Colon (tissue), 2 donors: ENCODE measurements at regions not wholly inside any gene's neighbourhood (a gene's known extent, or its start where the extent isn't known, plus 50 kb on each side); places are given as distances from the start of the nearest gene placed in this dataset.

Experiments used
- FAIRE-seq: peaks from 2 replicates; lab custom pipeline; 2012; peaks lifted over from hg19 to GRCh38; lab: Jason Lieb, UNC
- donor health status: control.
- donor health status: control.

DNA sequence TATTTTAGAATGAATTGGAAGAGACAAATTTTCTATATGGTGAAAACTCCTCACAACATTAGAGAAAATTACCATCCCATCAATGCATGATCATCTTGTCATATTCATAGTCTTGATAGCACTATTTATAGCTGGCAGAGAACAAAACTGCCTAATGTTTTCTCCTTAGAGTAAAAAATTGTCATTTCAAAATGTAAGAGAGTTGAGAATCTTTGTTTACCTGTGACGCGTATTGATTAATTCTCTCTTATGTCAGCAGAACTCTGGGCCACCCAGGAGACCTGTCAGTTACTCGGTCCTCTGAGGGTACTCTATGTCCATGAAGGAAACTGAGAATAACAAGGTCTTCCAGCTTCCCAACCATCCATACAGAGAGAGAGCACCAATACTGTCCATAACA, 381.4 kb upstream of the ZP4 start:
- no peak for FAIRE-seq

DNA sequence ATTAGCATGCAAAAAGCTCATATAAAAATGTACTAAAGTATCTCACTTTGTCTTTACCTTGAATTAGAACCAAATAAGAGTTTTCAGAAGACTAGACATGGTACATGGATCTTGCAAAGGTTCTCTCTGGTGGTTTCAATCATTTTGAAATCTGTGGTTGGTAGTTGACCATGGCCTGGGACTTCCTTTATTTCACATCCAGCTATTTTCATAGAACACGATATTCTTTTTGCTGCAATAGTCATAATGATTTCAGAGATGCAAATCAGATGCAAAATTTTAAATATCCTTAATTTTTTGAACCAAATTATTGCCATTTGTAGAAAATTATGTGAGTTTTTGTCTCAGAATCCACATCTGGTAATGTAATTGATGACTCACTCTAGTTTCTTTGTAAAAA, 375.1 kb upstream of the ZP4 start:
- no peak for FAIRE-seq

DNA sequence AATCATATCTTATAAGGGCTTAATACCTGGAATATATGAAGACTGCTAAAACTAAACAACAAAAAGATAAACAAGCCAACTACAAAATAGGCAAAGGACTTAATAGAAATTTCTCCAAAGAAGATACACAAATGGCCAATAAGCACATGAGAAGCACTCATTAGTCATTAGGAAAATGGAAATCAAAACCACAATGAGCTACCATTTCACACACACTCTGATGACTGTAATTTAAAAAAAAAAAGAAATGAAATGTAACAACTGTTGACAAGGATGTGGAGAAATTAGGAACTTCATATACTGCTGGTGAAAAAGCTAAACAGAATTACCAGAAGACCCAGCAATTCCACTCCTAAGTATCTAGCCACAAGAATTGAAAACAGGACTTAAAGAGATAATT, 374.2 kb upstream of the ZP4 start:
- no peak for FAIRE-seq

DNA sequence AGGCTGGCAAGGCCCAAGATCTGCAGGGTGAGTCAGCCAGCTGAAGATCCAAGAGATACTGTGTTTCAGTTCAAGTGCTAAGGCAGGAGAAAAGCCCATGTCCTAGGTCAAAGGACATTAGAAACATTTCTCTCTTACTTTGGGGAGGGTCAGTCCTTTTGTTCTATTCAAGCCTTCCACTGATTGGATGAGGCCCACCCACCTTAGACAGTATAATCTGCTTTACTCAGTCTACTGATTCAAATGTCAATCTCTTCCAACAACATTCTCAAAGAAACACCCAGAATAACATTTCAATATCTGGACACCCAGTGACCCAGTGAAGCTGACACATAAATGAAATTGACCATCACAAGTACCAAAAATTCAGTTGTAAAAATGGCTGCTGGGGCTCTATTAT, 367.8 kb upstream of the ZP4 start:
- FAIRE-seq: no peak

DNA sequence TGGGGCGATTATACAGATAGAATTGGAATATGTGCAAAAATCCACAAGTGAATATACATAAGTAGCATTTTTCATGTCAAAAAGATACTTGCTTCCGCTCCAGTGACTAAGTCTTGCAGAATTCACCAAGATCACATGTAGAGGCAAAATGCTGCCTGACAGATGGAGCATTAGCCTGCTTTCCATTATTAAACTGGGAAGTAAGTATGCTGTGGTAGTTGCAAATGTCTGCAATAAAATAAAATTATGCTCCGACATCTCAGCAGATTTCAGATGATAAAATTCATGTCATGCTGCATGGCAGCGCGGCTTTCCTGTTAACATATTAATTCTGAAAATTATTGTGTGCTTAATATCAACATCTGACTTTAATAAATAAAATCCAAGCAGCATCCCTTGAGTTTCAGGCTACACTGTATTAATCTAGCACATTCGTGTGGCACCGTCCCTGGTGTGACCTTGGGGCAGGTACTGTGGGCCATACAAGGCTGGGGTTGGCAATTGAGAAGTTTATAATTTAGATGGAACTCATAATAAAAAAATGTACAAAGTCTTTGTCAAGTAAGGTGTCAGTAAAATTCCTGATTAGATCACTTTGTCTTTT, 366.4 kb upstream of the ZP4 start:
- no peak for FAIRE-seq

DNA sequence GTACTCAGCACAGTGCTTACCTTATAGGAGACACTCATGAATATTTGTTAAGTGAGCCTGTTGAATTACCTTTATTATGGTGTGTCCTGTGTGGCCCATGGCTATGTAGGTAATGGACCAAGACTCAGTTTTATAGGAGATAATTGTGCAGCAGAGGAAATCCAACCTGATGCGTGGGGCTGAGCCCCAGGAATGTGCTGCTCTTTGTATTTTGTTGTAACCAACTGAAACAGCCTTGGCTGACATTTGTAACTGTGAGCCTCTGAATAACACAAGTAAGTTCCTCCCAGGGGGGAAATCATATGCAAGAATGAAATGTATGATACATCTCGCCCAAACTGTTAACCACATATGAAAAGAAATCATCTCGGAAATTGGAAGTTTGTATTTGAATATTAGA, 364.2 kb upstream of the ZP4 start:
- FAIRE-seq: no peak

DNA sequence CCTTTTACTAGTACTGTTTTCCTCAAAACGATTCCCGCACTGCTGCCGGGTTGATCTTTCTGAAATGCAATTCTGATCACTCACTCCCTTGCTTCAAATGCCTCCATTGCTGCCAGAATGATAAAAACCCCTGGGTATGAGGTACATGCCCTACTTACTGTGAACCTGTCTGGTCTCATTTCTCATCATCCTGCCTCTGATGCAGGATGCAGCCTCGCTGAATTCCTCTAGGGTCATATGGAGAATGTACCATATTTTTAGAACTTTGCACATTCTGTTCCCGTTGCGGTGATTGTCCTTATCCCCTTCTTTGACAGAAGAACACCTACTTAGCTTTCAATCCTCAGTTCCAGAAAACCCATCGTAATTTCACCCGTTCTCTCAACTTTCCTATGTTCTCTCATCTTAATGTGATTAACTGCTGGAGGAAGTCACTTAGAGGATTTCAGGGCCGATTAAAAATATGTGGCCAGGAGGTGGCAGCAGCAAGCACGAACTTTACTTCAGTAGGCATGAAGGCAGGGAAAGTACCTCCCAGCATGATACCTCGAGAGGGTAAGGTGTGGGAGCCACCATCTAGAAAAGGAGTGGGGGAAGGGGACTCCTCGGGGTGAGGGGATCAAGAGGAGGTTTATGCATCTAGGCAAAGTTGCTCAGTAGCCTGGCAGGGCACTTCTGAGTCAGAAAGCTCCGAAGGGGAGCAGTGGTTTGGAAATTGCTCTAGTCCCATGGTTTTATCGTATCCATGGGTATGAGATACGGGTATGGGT, 361.5 kb upstream of the ZP4 start:
- no peak for FAIRE-seq

DNA sequence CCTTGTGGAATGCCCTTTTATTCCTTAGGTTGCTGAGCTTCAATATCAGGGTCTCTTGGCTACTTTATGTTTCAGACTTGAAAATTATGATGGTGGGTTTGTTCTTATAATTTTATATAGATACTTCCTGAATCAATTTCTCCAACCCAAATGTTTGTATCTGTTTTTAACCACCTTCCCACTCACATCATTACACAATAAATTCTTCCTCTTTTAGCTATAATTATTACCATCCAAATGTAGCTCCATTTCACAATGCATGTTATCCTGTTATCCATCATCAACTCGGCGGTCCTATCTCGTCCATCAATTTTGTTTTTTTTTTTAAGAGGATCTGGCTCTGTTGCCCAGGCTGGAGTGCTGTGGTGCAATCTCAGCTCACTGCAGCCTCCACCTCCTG, 357.6 kb upstream of the ZP4 start:
- FAIRE-seq: no peak

DNA sequence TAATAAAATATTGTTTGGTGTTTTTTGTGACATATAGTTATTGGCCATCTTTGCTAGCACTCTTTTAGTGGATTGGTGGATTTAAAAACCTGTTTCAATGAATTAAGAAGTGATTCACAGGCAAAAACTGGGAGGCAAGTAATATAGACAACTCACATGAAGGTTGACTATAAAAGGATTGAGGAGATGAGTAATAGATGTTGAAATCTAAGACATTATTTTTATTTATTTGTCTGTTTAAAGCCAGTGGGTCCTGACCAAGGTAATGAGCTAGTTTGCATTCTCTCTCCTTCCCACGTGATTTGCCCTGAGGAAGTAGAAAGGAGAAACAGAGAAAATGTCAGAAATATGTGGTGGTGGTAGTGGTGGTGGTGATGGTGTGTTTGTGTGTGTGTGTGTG, 351.5 kb upstream of the ZP4 start:
- FAIRE-seq: no peak

DNA sequence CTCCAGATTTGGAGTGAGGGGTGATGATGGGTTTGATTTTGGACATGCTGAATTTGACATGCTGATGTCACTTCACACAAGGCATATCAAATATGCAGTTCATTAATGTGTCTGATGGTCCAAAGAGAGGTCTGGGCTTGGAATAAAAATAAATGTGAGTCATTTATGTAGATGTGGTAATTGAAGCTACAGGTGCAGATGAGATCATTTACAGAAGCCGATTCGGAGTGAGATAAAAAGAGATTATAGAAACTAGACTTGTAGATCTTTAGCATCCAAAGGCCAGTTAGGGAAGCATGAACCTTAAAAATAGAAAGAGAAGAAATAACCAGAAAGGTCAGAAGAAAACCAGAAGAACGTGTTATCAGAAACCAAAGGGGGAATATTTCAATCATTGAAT, 350.9 kb upstream of the ZP4 start:
- no peak for FAIRE-seq

DNA sequence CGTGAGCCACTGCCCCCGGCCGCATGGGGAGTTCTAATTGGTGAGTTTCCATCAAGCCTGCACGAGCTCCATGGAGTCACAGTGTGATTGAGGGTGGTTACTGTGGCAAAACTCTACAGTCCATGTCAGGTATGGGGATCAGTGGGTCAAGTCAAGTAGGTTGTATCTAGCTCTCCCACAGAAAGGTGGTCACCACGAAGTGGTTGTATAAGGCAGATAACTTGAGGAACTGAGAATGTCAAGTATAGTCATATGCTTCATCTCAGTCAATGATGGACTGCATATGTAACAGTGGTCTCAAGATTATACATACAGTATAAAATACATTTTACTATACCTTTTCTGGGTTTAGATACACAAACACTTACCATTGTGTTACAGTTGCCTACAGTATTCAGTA, 348.6 kb upstream of the ZP4 start:
- FAIRE-seq: no peak

DNA sequence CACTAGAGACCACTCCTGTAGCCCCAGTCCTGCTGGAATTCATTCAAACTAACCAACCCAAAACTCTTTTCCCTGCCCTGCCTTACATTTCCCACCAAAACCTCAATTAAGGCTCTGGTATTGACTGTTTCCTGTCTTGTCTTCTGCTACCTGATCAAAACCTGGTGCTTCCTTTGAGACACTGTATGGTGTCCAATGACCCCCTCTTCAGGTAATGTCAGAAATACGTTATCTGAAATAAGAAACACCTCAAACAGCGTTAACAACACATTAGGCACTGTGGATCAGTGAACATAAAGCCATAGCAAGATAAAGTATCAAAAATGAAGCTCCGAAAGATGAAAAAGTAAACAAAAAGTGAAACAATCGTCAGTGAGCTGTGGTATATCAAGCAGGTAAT, 343.2 kb upstream of the ZP4 start:
- FAIRE-seq: no peak

DNA sequence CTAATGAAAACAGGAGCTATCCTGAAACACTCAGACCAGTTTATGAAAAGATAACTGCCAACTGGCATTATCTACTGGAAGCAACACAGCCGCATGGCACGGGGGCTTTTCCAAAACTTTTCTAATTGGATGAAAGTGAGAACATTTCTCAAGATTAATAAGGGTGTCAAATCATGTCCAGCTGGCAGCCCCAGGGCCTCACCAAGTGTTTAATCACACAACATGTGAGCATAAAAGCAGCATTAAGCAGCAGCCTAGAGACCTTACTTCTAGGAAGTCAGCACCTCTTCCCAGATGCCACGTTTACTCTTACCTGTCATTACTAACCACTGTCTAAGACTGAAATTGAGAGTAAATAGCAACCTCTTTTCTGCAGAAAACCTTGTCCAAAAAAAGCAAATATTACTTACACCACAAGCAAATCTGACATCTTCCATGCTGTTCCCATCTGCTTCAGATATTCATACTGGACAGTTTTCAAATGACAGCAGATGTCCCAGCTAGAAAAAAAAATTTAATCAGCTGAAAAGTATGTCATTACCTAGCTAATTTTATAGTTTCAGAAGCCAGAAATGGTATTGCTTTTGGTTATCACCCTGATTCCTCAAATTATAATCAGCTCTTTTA, 341.5 kb upstream of the ZP4 start:
- FAIRE-seq: no peak

DNA sequence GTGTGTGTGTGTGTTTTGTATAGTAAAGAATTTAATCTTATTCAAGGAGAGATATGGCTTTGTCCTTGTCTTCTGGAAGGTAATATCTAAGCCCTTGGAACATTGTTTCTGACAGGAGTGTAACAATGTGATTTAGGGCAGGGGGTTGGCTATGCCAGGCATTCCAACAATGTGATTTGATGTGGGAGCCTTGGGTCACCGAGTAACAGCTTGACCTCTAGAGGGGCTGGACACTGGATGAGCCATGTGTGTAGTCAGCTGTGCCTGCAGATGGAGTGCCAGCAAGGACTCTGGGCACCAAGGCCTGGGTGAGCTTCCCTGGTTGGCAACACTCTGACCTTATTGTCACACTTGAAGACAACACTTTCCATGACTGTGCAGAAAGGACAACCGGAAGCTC, 336.1 kb upstream of the ZP4 start:
- no peak for FAIRE-seq

DNA sequence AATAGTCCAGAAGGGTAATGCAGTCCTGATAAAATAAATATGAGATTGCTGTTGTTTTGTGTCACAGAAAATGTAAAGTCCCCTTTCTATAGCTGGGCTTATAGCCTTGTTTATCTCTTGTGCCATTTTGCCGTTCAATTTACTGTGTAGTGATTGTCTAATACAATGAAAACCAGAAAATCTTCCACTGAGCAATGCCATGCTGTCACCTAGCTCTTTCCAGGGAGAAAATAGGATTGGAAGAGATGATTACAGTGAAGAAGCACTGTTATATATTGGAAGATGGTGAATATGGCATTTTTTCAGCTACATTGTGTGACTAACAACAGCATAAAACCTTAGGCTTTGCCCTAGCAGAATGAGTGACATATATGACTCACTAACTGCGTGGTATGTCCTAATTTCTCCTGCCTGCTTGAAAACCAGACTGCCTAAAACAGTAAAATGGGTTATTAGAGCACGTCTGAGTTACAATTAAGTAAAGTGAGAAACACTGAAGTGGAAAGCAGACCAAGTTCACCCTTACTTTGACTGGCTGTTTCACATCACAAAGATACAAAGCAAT, 332.4 kb upstream of the ZP4 start:
- no peak for FAIRE-seq

DNA sequence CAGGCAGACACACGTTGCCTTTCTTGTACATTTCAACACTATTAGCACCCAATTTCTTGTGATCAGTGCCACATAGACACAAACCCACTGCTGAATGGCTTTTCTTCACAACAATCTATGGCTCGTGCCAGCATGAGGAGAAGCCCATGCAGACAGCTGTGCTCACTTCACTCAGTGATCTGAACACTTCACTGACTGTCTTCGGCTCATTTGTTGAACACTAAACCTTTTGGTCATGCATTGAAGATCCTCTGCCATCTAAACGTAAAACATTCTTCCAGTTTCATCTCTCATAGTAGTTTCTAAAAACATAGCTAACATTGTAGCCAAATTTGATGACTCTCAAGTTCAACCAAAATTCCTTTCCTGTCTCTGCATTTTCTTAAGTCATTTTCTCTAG, 331.0 kb upstream of the ZP4 start:
- FAIRE-seq: no peak

DNA sequence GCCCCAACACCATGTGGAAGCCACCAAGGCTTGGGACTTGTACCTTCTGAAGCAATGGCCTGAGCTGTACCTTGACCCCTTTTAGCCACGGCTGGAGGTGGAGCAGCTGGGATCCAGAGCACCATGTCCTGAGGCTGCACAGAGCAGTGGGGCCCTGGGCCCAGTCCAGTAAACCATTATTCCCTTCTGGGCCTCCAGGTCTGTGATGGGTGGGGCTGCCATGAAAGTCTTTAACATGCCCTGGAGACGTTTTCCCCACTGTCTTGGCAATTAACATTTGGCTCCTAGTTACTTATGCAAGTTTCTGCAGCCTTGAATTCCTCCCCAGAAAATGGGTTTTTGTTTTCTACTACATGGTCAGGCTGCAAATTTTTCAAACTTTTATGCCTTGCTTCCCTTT, 323.7 kb upstream of the ZP4 start:
- FAIRE-seq: no peak

DNA sequence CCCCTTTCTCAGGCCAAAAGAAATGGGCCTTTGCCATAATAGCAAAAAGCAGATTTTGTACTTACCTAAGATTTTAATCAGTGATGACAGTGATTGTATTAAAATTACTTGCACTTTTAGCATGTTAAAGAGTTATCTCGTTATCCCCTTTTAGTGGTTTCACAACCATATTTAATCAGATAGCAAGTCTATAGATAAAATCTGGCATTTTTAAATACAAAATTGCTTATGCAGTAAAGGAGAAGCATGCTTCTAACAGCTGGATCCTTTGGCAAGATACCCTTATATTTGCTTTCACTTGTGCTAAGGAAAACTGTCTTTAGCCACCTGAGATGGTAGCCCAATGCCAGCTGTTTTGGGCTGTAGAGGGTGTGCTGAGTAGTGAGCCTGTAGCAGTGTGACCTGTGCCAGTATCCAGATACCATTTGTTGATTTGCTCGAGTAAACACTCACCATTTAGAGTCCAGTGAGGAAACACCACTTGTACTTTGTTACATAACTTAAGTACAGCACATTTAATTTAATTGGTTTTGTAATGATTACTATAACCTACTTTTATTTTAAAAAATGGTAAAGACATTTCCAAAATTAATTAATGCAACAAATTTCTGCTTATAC, 314.4 kb upstream of the ZP4 start:
- FAIRE-seq: no peak

DNA sequence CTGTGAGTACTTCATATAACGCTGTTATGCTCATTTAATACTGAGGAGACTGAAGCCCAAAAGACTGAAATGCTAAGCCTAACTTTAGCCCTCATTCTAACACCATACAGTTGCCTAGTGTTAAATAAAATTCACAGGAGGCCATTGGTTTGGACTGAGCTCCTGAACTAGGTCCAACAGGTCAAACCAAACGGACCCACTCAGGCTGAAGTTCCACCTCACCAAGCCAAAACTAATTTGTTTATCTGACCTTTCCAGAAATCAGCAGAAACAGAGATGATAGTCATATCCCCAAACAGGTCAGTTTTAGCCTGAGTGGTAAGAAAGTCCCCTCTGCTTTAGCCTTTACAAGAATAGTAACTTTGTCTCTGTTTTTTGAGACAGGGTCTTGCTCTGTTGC, 311.3 kb upstream of the ZP4 start:
- FAIRE-seq: no peak

DNA sequence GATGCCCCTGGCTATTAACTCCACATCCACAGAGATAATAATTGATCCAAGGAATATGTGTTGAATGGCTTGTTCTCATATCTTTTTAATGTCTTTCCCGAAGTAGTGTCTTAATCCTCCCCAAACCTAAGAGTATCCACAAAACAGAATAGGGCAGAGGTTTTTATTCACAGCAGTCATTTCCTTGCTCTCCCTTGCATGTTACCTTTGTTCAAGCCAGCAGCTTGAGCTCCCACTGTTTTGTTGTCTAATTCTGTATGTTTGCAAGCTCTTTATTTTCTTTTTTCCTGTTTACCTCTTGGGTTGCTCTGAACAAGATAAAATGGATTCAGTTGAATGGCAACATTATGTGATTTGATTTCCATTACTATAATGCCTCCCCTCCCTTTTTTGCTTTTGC, 308.6 kb upstream of the ZP4 start:
- no peak for FAIRE-seq

DNA sequence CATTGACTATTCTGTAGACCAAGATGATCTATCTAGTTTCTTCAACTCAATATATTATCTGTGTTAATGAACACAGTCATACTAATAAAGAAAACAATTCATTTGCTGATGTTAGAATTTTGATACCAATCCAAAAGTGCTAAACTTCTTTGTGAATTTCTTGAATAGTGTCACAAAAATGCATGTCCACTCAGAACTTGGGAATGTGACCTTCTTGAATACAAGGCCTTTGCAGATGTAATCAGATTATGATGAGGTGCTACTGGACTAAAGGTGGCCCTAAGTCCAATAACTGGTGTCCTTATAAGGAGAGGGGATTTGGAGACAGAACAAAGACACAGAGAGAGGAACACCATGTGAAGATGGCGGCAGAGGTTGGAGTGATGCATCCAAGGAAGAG, 305.8 kb upstream of the ZP4 start:
- no peak for FAIRE-seq

DNA sequence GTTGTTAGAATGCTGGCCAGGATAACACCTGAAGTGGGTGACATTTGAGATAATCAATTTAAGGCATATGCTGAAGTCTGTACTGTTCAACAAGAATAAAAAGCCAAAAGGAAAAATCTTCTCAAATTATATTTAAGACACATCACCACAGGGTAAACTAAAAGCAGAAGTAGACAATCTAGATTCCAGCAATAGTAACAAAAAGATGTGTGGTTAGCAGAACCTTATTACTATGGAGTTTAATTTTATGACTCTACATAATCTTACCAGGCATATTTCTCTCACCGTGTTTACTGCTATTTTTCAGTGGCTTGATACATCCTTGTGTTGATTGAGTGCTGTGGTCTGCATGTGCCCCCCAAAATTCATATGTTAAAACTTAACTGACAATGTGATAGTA, 300.4 kb upstream of the ZP4 start:
- FAIRE-seq: no peak

DNA sequence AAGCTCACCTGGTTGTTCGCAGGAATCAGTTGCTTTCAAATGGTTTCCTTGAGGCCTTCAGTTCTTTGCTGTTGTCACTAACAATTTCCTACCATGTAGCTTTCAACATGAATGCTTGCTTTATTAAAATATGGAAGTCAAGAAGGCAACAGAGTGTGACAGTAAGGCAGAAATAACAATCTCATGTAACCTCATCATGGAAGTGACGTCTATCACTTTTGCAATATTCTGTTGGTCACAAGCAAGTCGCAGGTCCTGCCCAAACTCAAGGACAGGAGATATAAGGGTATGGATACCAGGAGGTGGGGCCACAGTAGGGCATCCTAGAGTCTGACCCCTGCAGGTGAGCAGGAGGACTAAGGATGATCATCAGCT, 296.8 kb upstream of the ZP4 start:
- no peak for FAIRE-seq
